Central memory CD8-positive, alpha-beta T cell (primary cell): ENCODE measurements at regions not wholly inside any gene's neighbourhood (a gene's known extent, or its start where the extent isn't known, plus 50 kb on each side); places are given as distances from the start of the nearest gene placed in this dataset.

ENCODE experiments used
- ATAC-seq: fragments of 150-1000 bp; cut with Tn5 transposase; replicated peaks from 2 replicates; pipeline ENCODE4 v1.10.0; 2022; ENCODE audit warnings: mild to moderate bottlenecking, moderate FRiP score, moderate number of reproducible peaks; ENCODE audit not compliant: poor library complexity, severe bottlenecking; ENCODE audit errors: extremely low read depth
- DNase-seq, 2 donors: peaks; one replicate each; pipeline ENCODE4 v3.0.0; 2021; ENCODE audit warnings: low spot score in 2 of 2
- H3K27ac Mint-ChIP-seq: one replicate; pipeline ENCODE4 v1.8.0; 2022; ENCODE audit warnings: low read depth, mild to moderate bottlenecking, moderate library complexity, mixed read lengths
- H3K27me3 Mint-ChIP-seq: one replicate; pipeline ENCODE4 v1.8.0; 2022; ENCODE audit warnings: mixed read lengths
- H3K36me3 Mint-ChIP-seq: one replicate; pipeline ENCODE4 v1.8.0; 2022; ENCODE audit warnings: mild to moderate bottlenecking, moderate library complexity, mixed read lengths; ENCODE audit not compliant: insufficient read depth
- H3K4me1 Mint-ChIP-seq: one replicate; pipeline ENCODE4 v1.8.0; 2022; ENCODE audit warnings: mixed read lengths
- H3K4me3 Mint-ChIP-seq: one replicate; pipeline ENCODE4 v1.8.0; 2022; ENCODE audit warnings: mild to moderate bottlenecking, moderate library complexity, mixed read lengths
- H3K9me3 Mint-ChIP-seq: one replicate; pipeline ENCODE4 v1.8.0; 2022; ENCODE audit warnings: mixed read lengths

DNA sequence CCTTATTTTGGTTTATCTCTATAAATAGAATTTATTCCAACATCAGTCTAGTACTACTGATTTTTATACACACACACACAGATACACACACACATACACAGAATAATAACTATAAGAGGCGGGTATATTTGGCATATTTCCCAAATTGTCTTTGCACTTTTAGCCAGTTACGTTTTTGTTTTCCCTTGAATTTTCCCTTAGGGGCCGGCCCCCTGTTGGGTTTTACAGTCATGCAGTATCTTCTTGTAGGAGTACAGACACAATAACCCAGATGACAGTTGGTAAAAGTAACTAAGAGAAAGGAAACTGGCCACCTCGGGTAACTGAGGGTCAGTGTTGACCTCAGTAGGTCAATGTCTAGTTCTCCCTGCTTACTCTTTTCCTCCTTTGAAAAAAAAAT lies 50.9 kb downstream of the DISP1 start:
- Mint-ChIP-seq H3K36me3 (peaks cover 4% of the 10 kb centered on the region), H3K27ac (no peak overlapping the region), H3K4me1 (peaks cover 6% of the 10 kb centered on the region), H3K27me3 (no peaks in the 10 kb centered on the region), H3K4me3 (no peak overlapping the region), H3K9me3 (no peaks in the 10 kb centered on the region)
- DNase-seq (no peak), ATAC-seq (no peak)

DNA sequence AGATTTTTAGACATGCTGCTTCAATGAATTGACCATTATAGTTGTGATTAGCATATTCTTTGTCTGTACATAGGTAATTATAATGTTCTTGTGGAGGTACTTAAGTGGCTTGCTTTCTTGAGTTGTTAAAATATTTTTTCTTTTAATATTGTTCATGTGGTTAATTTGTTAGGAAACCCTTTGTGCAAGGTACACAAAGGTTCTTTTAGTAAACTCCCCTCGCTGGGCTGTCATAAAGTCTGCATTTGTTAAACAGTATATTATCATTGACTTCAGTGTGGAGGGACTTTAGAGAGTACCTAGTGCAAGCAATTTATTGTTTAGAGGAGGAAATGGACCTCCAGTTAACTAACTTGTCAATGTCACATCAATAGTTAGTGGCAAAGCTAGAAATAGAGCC lies 52.5 kb downstream of the DISP1 start:
- Mint-ChIP-seq H3K27me3 (no peaks in the 10 kb centered on the region), H3K9me3 (no peaks in the 10 kb centered on the region), H3K27ac (no peak overlapping the region), H3K4me3 (no peak overlapping the region), H3K36me3 (peaks cover 4% of the 10 kb centered on the region), H3K4me1 (no peaks in the 10 kb centered on the region)
- no peak for ATAC-seq
- no peak for DNase-seq

DNA sequence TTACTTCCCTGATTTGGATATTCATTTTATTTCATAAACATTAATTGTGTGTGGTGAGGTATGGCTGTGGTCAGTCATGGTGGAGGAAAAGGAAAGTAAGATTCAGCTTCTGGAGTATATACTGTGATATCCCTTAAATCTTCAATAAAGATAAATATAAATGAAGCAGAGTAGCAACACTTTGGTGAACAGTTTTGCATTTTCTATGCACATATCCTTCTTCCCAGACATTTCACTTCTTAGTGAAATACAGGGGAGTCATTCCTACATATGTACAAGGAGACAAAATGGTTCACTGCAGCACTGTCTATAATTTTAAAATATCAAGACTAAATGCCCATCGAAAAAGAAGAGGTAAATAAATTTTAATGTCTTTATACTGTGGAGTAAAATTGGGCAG lies 61.3 kb downstream of the DISP1 start:
- no peak for ATAC-seq
- Mint-ChIP-seq H3K27ac (no peak overlapping the region), H3K27me3 (no peaks in the 10 kb centered on the region), H3K4me1 (peaks cover 24% of the 10 kb centered on the region), H3K4me3 (no peak overlapping the region), H3K9me3 (peaks cover 6% of the 10 kb centered on the region), H3K36me3 (no peaks in the 10 kb centered on the region)
- DNase-seq = no peak

DNA sequence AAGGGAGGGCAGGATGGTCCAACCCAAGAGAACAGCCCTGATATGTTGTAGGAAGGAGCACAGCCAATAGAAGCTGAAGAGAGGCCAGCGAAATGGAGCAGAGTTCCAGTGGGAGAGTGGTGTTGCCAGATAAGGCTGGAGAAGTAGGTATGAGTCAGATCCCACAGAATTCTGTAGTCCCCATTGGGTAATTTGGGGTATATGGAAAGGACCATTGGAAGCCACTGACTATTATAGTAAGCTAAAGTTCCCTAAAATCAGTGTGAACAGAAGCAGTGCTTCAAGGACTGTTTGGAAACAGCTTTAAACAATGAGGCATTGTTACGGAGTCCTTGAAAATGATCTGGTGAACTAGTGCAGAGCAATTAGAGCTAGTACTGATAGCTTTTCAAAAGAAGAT lies 63.0 kb downstream of the DISP1 start:
- Mint-ChIP-seq H3K4me1 (peaks cover 24% of the 10 kb centered on the region), H3K36me3 (no peaks in the 10 kb centered on the region), H3K9me3 (peaks cover 6% of the 10 kb centered on the region), H3K27me3 (no peaks in the 10 kb centered on the region), H3K4me3 (no peak overlapping the region), H3K27ac (no peak overlapping the region)
- DNase-seq (no peak), ATAC-seq (no peak)

DNA sequence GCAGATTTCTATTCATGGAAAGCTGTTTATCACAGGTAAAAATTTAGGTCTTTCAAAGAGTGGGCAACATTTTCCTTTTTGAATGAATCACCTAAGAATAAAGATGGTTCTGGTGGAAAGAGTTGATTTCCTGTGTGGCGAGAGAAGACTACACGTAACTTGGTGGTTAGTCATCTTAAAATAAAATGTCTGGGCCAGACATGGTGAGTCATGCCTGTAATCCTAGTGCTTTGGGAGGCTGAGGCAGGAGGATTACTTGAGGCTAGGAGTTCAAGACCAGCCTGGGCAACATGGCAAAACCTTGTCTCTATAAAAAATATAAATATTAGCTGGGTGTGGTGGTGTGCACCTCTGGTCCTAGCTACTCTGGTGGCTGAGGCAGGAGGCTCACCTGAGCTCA lies 65.7 kb downstream of the DISP1 start:
- no peak overlapping the region for H3K27ac Mint-ChIP-seq
- H3K36me3 Mint-ChIP-seq = peaks cover 2% of the 10 kb centered on the region
- H3K4me1 Mint-ChIP-seq = peaks cover 14% of the 10 kb centered on the region
- DNase-seq = no peak
- no peak for ATAC-seq
- no peaks in the 10 kb centered on the region for H3K9me3 Mint-ChIP-seq
- no peak overlapping the region for H3K4me3 Mint-ChIP-seq
- no peaks in the 10 kb centered on the region for H3K27me3 Mint-ChIP-seq

DNA sequence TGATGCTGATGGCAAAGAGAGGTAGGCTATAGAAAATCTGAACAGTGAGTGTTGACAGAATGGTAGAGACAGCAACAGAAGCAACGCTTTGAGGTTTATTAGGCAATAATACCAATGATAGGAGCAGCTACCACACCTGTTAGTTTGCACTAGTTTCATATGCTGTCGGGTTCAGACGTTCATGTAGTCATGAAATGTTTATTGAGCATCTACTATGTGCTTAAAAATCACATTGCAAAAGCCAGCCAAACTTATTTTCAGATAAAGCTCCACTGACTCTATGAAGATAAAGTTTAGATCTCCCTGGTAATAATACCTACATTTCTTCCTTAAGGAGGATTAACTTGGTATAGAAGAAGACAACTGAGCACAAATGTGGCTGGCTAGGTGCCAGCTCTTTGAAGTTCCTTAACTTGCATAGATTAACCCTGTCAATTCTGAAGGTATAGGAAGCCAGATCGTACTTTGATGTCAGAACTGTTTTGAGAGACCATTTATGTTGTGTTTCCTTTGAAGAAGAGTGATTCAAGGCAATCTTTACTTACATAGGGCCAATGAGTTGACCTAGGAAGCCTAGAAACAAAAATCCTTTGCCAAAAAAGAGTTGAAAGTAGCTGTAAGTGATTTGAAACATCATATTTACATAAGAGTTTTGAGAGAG lies 71.5 kb downstream of the DISP1 start:
- no peak overlapping the region for H3K4me3 Mint-ChIP-seq
- no peaks in the 10 kb centered on the region for H3K27me3 Mint-ChIP-seq
- peaks cover 11% of the 10 kb centered on the region for H3K4me1 Mint-ChIP-seq
- DNase-seq (no peak), ATAC-seq (no peak)
- H3K9me3 Mint-ChIP-seq = no peaks in the 10 kb centered on the region
- H3K36me3 Mint-ChIP-seq = peaks cover 2% of the 10 kb centered on the region
- H3K27ac Mint-ChIP-seq = no peak overlapping the region

DNA sequence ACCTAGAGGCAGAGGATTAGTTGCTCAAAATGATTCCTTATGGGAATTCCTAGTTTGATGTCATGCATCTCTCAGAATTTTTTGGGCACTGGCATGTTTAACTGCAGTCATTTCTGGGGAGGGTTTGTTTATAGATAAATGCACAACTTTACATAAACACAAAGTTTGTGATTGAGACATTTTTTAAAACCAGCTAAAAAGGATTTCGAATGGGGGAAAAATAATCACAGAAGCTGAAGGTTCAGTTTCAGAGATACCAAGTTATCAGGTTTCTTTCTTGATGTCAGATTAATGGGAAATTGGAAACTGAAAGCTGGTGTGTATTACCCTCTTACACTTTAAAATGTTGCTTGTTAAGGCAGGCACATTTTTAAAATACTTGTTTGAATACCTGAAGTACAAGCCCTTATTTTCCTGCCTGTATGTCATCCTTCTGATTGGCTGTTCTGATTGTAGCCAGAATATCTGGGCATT lies 72.1 kb downstream of the DISP1 start:
- H3K4me3 Mint-ChIP-seq = no peak overlapping the region
- ATAC-seq (no peak), DNase-seq (no peak)
- no peaks in the 10 kb centered on the region for H3K9me3 Mint-ChIP-seq
- H3K36me3 Mint-ChIP-seq = peaks cover 2% of the 10 kb centered on the region
- H3K27me3 Mint-ChIP-seq = no peaks in the 10 kb centered on the region
- peaks cover 11% of the 10 kb centered on the region for H3K4me1 Mint-ChIP-seq
- H3K27ac Mint-ChIP-seq = no peak overlapping the region

DNA sequence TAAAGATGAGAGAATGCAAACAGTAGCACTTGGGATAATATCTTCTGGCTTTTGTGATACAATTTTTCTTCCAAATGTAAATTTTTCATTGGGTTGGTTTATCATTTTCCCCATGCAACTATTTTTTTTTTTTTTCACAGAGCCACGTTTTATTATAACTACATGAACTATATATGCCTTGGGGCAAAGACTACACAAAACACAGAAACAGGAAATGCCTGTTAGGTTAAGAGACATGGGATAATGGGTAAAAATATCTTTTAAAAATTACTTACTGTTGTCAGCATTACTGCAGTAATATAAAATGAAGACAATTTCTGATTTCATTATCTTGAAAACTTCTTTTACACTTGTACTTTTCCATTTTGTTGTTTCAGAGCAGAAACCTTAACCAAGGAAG lies 74.6 kb downstream of the DISP1 start:
- Mint-ChIP-seq H3K4me1 (peaks cover 11% of the 10 kb centered on the region), H3K36me3 (peaks cover 2% of the 10 kb centered on the region), H3K9me3 (no peaks in the 10 kb centered on the region), H3K27me3 (no peaks in the 10 kb centered on the region), H3K4me3 (no peak overlapping the region), H3K27ac (no peak overlapping the region)
- ATAC-seq (no peak), DNase-seq (no peak)

DNA sequence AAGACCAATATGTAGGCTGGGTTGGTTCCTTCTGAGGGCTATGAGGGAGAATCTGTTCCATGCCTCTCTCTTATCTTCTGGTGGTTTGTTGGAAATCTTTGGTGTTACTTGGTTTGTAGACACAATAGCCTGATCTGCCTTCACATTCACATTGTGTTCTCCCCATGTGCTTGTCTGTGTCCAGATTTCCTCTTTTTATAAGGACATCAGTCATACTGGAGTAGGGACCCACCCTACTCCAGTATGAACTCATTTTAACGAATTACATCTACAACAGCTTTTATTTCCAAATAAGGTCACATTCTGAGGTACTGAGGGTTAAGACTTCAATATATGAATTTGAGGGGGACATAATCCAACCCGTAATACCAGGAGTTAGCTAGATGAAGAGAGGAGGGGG lies 75.9 kb downstream of the DISP1 start:
- H3K4me3 Mint-ChIP-seq = no peak overlapping the region
- H3K27me3 Mint-ChIP-seq = no peaks in the 10 kb centered on the region
- no peaks in the 10 kb centered on the region for H3K36me3 Mint-ChIP-seq
- ATAC-seq = no peak
- H3K4me1 Mint-ChIP-seq = peaks cover 11% of the 10 kb centered on the region
- H3K9me3 Mint-ChIP-seq = no peaks in the 10 kb centered on the region
- DNase-seq = no peak
- H3K27ac Mint-ChIP-seq = no peak overlapping the region

DNA sequence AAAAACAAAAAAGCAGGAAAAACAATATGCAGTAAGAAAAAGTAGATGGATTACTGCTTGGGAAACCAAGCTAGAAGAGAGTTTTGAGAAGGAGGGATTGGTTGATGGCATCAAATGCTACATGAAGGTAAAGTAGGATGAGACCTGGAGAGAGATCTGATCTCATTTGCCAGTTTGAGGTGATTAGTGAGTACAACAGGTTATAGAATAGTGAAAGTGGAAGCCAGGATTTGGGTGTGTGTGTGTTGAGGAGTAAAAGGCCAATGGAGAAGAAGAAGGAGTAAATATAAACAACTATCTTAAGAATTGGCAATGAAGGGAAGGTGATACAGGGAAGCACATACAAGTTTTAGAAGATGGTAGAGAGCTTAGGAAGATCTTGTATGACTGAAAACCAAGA lies 76.7 kb downstream of the DISP1 start:
- DNase-seq = no peak
- no peaks in the 10 kb centered on the region for H3K36me3 Mint-ChIP-seq
- H3K27ac Mint-ChIP-seq = no peak overlapping the region

DNA sequence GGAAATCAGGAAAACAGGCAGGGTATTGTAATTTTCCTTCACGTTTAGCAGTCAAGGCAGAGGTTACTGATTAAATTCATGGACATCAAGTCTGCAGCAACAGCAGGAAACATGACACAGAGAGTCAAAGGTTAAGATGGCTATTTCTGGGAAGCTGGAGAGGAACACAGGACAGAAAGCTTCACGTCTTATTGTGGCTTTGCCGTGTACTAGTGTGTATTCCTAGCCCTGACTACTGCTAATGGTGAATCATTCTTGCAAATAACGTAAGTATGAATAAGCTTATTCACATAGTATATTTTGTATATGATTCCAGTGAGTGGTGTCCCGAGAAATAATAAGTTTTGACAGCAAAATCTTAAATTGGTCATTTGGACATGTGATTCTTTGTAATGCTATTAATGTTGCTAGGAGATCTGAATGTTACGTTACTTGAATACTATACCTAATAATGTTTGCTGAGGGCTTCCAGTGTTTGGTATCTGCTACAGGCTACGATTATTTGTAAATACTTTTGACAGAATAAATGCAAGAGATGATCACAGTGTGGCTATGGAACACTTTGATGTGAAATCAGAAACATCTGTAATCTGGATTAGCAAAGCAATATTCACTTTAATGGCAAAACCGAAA lies 77.4 kb downstream of the DISP1 start:
- DNase-seq = no peak

More for the DNA sequence above, 76.7 kb downstream of the DISP1 start:
- peaks cover 5% of the 10 kb centered on the region for H3K4me1 Mint-ChIP-seq
- no peak for ATAC-seq
- H3K27me3 Mint-ChIP-seq = no peaks in the 10 kb centered on the region
- H3K9me3 Mint-ChIP-seq = no peaks in the 10 kb centered on the region
- no peak overlapping the region for H3K4me3 Mint-ChIP-seq

DNA sequence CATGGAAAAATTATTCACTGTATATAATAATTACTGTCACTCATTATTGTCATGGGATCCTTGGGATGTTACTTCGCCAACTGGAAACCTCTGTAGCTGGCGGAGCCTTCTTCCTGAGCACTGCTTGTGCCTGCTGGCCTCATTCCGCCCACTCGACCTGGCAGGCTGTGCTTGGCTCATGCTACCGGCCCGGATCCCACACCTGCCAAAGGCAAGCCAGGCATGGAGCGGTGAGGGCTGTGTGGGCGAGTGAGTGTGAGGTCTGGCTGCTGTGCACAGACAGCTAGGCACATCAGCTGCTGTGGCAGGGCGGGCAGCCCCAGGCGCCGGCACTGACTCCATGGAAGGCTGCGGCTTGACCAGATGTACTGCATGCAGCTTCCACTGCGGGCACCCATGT lies 78.4 kb downstream of the DISP1 start:
- H3K27me3 Mint-ChIP-seq = no peaks in the 10 kb centered on the region

More for the DNA sequence above, 77.4 kb downstream of the DISP1 start:
- Mint-ChIP-seq H3K27me3 (no peaks in the 10 kb centered on the region), H3K4me1 (peaks cover 9% of the 10 kb centered on the region), H3K27ac (no peak overlapping the region), H3K36me3 (no peaks in the 10 kb centered on the region), H3K4me3 (no peak overlapping the region), H3K9me3 (no peaks in the 10 kb centered on the region)
- ATAC-seq = no peak

DNA sequence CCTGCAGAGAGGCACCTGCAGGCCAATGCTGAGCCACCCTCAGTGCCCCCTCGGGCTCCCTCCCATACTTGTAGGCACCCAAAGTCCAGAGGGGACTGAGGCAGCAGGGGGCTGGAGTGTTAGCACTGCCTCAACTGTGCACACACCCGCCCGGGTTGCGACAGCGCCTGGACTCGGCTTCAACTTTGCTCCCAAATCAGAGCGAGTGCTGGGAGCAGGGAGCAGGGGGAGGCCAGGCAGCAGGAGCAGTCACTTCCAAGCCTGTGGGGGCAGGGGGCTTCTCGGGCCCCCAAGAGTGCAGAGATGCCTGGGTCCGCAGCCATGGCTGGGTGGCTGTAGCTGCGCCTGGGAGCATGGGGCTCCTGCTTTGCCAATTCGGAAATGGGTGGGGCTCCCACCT lies 79.5 kb downstream of the DISP1 start:
- H3K27ac Mint-ChIP-seq = no peak overlapping the region
- H3K36me3 Mint-ChIP-seq = no peaks in the 10 kb centered on the region
- peaks cover 15% of the 10 kb centered on the region for H3K4me1 Mint-ChIP-seq
- ATAC-seq = no peak
- no peak for DNase-seq
- no peaks in the 10 kb centered on the region for H3K9me3 Mint-ChIP-seq
- H3K4me3 Mint-ChIP-seq = no peak overlapping the region
- no peaks in the 10 kb centered on the region for H3K27me3 Mint-ChIP-seq

More for the DNA sequence above, 78.4 kb downstream of the DISP1 start:
- no peak for ATAC-seq
- no peak overlapping the region for H3K27ac Mint-ChIP-seq
- peaks cover 15% of the 10 kb centered on the region for H3K4me1 Mint-ChIP-seq
- H3K4me3 Mint-ChIP-seq = no peak overlapping the region
- no peaks in the 10 kb centered on the region for H3K9me3 Mint-ChIP-seq
- DNase-seq = no peak
- no peaks in the 10 kb centered on the region for H3K36me3 Mint-ChIP-seq
